Stimulated activated CD4-positive, alpha-beta T cell treated with anti-CD3 and anti-CD28 coated beads, Interleukin-4, amount 100 ng/mL, for 4 hours (primary cell): ENCODE measurements at regions not wholly inside any gene's neighbourhood (a gene's known extent, or its start where the extent isn't known, plus 50 kb on each side); places are given as distances from the start of the nearest gene placed in this dataset.
"Not testable (repeated sequence)": the region's sequence is repeated elsewhere in the genome, so short reads cannot be mapped to it uniquely, and the experiment has no call there.

Experiments
- DNase-seq, 2 experiments: peaks; one replicate each; pipeline ENCODE4 v3.0.0-alpha.2; 2020

GRCh38 chr1:59188413-59189213 lies 108.3 kb upstream of the FGGY start:
- no peak for DNase-seq

GRCh38 chr1:59193443-59194093 lies 103.3 kb upstream of the FGGY start:
- no peak for DNase-seq

- DNase-seq: no peak
These were observed 102.3 kb upstream of the FGGY start for GRCh38 chr1:59194621-59195020.

- no peak for DNase-seq
These were observed 101.7 kb upstream of the FGGY start for GRCh38 chr1:59195151-59195550.

- DNase-seq: no peak
These were observed 98.3 kb upstream of the FGGY start for GRCh38 chr1:59198564-59198963.

GRCh38 chr1:59199147-59199546 lies 97.7 kb upstream of the FGGY start:
- DNase-seq: no peak

- DNase-seq: no peak
These were observed 97.0 kb upstream of the FGGY start for GRCh38 chr1:59199719-59200376.

- DNase-seq: no peak
These were observed 95.6 kb upstream of the FGGY start for GRCh38 chr1:59201341-59201740.

- DNase-seq: no peak
These were observed 94.4 kb upstream of the FGGY start for GRCh38 chr1:59202455-59202854.

- no peak for DNase-seq
These were observed 92.9 kb upstream of the FGGY start for GRCh38 chr1:59204001-59204400.

GRCh38 chr1:59206616-59207015 lies 90.3 kb upstream of the FGGY start:
- DNase-seq: not testable (repeated sequence)

- DNase-seq: not testable (repeated sequence)
These were observed 86.5 kb upstream of the FGGY start for GRCh38 chr1:59210430-59210829.

GRCh38 chr1:59212706-59213105 lies 84.2 kb upstream of the FGGY start:
- DNase-seq: no peak

GRCh38 chr1:59214248-59215208 lies 82.4 kb upstream of the FGGY start:
- DNase-seq: no peak

GRCh38 chr1:59215766-59216291 lies 81.1 kb upstream of the FGGY start:
- DNase-seq: no peak

GRCh38 chr1:59217439-59217838 lies 79.5 kb upstream of the FGGY start:
- DNase-seq: not testable (repeated sequence)

GRCh38 chr1:59218521-59219236 lies 78.2 kb upstream of the FGGY start:
- DNase-seq: no peak

- no peak for DNase-seq
These were observed 77.0 kb upstream of the FGGY start for GRCh38 chr1:59219916-59220315.

GRCh38 chr1:59220356-59220755 lies 76.5 kb upstream of the FGGY start:
- no peak for DNase-seq

- DNase-seq: no peak
These were observed 73.7 kb upstream of the FGGY start for GRCh38 chr1:59223198-59223597.

GRCh38 chr1:59223989-59224634 lies 72.8 kb upstream of the FGGY start:
- no peak for DNase-seq
